ENCODE measurements at regions not wholly inside any gene's neighbourhood (a gene's known extent, or its start where the extent isn't known, plus 50 kb on each side); places are given as distances from the start of the nearest gene placed in this dataset.

DNA sequence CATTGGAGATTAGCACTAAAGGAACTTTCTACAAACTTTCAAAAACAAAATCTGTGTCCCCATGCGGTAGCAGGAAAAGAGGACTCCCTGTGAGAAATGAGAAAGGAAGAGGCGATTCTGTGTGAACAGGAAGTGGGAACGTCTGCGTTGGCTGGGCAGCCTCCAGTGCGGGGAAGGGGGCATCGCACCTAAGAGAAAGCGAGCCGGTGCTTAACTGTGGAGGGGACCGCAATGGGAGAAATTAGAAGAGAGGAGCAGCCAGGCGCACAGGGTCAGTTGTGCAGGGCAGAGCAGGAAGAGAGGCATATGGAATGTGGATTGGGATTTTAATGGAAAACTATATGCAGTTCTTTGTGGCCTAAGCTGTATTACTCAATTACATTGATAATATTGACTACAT lies 77.4 kb upstream of the DOCK9 start:
- H3K9ac ChIP-seq (ENCODE audit: low read length) = no peak overlapping the region
- no peaks in the 10 kb centered on the region for H3K9me3 ChIP-seq (ENCODE audit: control insufficient read depth, insufficient read depth, low read depth, low read length)
- H3K27ac ChIP-seq (ENCODE audit: low read depth, low read length) = no peak overlapping the region
- H3K4me3 ChIP-seq (ENCODE audit: low read depth, low read length) = no peak overlapping the region
- H3K4me1 ChIP-seq (ENCODE audit: control insufficient read depth, insufficient read depth, low read length) = peaks cover 9% of the 10 kb centered on the region; the same call in 1 of the 2 replicates
- no peaks in the 10 kb centered on the region for H3K36me3 ChIP-seq (ENCODE audit: control insufficient read depth, insufficient read depth, low read length)
- H3K27me3 ChIP-seq (ENCODE audit: control insufficient read depth, insufficient read depth, low read length) = no peaks in the 10 kb centered on the region

GRCh38 chr13:99055735-99056134 lies 77.9 kb upstream of the DOCK9 start:
- Histone ChIP-seq H3K4me1 (ENCODE audit: control insufficient read depth, insufficient read depth, low read length) (peaks cover 9% of the 10 kb centered on the region; the same call in 1 of the 2 replicates), H3K27ac (ENCODE audit: low read depth, low read length) (no peak overlapping the region), H3K9ac (ENCODE audit: low read length) (no peak overlapping the region), H3K9me3 (ENCODE audit: control insufficient read depth, insufficient read depth, low read depth, low read length) (no peaks in the 10 kb centered on the region), H3K4me3 (ENCODE audit: low read depth, low read length) (no peak overlapping the region), H3K27me3 (ENCODE audit: control insufficient read depth, insufficient read depth, low read length) (no peaks in the 10 kb centered on the region), H3K36me3 (ENCODE audit: control insufficient read depth, insufficient read depth, low read length) (no peaks in the 10 kb centered on the region)

GRCh38 chr13:99056381-99057014 lies 78.6 kb upstream of the DOCK9 start:
- H3K27me3 ChIP-seq (ENCODE audit: control insufficient read depth, insufficient read depth, low read length) = no peaks in the 10 kb centered on the region
- peaks cover 9% of the 10 kb centered on the region; the same call in 1 of the 2 replicates for H3K4me1 ChIP-seq (ENCODE audit: control insufficient read depth, insufficient read depth, low read length)
- no peak overlapping the region for H3K27ac ChIP-seq (ENCODE audit: low read depth, low read length)
- H3K4me3 ChIP-seq (ENCODE audit: low read depth, low read length) = no peak overlapping the region
- H3K9ac ChIP-seq (ENCODE audit: low read length) = no peak overlapping the region
- H3K36me3 ChIP-seq (ENCODE audit: control insufficient read depth, insufficient read depth, low read length) = no peaks in the 10 kb centered on the region
- H3K9me3 ChIP-seq (ENCODE audit: control insufficient read depth, insufficient read depth, low read depth, low read length) = no peaks in the 10 kb centered on the region

- no peaks in the 10 kb centered on the region for H3K27me3 ChIP-seq (ENCODE audit: control insufficient read depth, insufficient read depth, low read length)
- H3K36me3 ChIP-seq (ENCODE audit: control insufficient read depth, insufficient read depth, low read length) = no peaks in the 10 kb centered on the region
- no peak overlapping the region for H3K27ac ChIP-seq (ENCODE audit: low read depth, low read length)
- H3K9ac ChIP-seq (ENCODE audit: low read length) = no peak overlapping the region
- no peak overlapping the region for H3K4me3 ChIP-seq (ENCODE audit: low read depth, low read length)
- peaks cover 9% of the 10 kb centered on the region; the same call in 1 of the 2 replicates for H3K4me1 ChIP-seq (ENCODE audit: control insufficient read depth, insufficient read depth, low read length)
- H3K9me3 ChIP-seq (ENCODE audit: control insufficient read depth, insufficient read depth, low read depth, low read length) = no peaks in the 10 kb centered on the region
These were observed 79.6 kb upstream of the DOCK9 start for GRCh38 chr13:99057310-99057975.

GRCh38 chr13:99058527-99059495 lies 80.9 kb upstream of the DOCK9 start:
- H3K36me3 ChIP-seq (ENCODE audit: control insufficient read depth, insufficient read depth, low read length) = no peaks in the 10 kb centered on the region
- no peak overlapping the region for H3K4me3 ChIP-seq (ENCODE audit: low read depth, low read length)
- H3K4me1 ChIP-seq (ENCODE audit: control insufficient read depth, insufficient read depth, low read length) = peaks cover 9% of the 10 kb centered on the region; the same call in 1 of the 2 replicates
- H3K27ac ChIP-seq (ENCODE audit: low read depth, low read length) = no peak overlapping the region
- no peaks in the 10 kb centered on the region for H3K27me3 ChIP-seq (ENCODE audit: control insufficient read depth, insufficient read depth, low read length)
- no peaks in the 10 kb centered on the region for H3K9me3 ChIP-seq (ENCODE audit: control insufficient read depth, insufficient read depth, low read depth, low read length)
- H3K9ac ChIP-seq (ENCODE audit: low read length) = no peak overlapping the region

DNA sequence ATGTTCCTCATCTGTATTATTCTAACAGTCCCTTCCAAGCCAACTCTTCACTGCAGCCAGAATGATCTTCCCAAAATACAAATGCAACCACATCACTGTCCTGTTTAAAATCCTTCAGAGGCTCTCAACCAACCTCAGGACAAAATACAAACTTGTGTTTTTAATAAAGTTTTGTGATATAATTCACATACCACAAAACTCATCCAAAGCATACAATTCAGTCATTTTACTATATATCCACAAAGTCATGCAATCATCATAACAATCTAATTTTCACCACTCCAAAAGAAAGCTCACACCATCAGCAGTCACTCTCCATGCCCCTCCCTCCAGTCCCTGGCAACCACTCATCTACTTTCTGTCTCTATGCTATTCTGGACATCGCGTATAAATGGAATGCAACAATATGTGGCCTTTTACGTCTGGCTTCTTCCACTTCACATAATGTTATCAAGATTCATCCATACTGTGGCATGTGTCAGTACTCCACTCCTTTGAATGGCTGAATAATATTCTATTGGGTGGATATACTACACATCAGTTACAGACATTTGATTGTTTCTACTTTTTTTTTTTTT lies 81.7 kb upstream of the DOCK9 start:
- Histone ChIP-seq H3K4me1 (ENCODE audit: control insufficient read depth, insufficient read depth, low read length) (peaks cover 6% of the 10 kb centered on the region; the same call in 1 of the 2 replicates), H3K27ac (ENCODE audit: low read depth, low read length) (no peak overlapping the region), H3K9ac (ENCODE audit: low read length) (no peak overlapping the region), H3K36me3 (ENCODE audit: control insufficient read depth, insufficient read depth, low read length) (no peaks in the 10 kb centered on the region), H3K9me3 (ENCODE audit: control insufficient read depth, insufficient read depth, low read depth, low read length) (no peaks in the 10 kb centered on the region), H3K4me3 (ENCODE audit: low read depth, low read length) (no peak overlapping the region), H3K27me3 (ENCODE audit: control insufficient read depth, insufficient read depth, low read length) (no peaks in the 10 kb centered on the region)

GRCh38 chr13:99061411-99061810 lies 83.5 kb upstream of the DOCK9 start:
- H3K9me3 ChIP-seq (ENCODE audit: control insufficient read depth, insufficient read depth, low read depth, low read length) = no peaks in the 10 kb centered on the region
- no peak overlapping the region for H3K27ac ChIP-seq (ENCODE audit: low read depth, low read length)
- no peak overlapping the region for H3K4me3 ChIP-seq (ENCODE audit: low read depth, low read length)
- no peaks in the 10 kb centered on the region for H3K4me1 ChIP-seq (ENCODE audit: control insufficient read depth, insufficient read depth, low read length)
- H3K27me3 ChIP-seq (ENCODE audit: control insufficient read depth, insufficient read depth, low read length) = no peaks in the 10 kb centered on the region
- no peaks in the 10 kb centered on the region for H3K36me3 ChIP-seq (ENCODE audit: control insufficient read depth, insufficient read depth, low read length)
- no peak overlapping the region for H3K9ac ChIP-seq (ENCODE audit: low read length)

- no peak overlapping the region for H3K4me3 ChIP-seq (ENCODE audit: low read depth, low read length)
- H3K27me3 ChIP-seq (ENCODE audit: control insufficient read depth, insufficient read depth, low read length) = no peaks in the 10 kb centered on the region
- no peak overlapping the region for H3K27ac ChIP-seq (ENCODE audit: low read depth, low read length)
- H3K9me3 ChIP-seq (ENCODE audit: control insufficient read depth, insufficient read depth, low read depth, low read length) = no peaks in the 10 kb centered on the region
- no peak overlapping the region for H3K9ac ChIP-seq (ENCODE audit: low read length)
- peaks cover 7% of the 10 kb centered on the region for H3K4me1 ChIP-seq (ENCODE audit: control insufficient read depth, insufficient read depth, low read length)
- H3K36me3 ChIP-seq (ENCODE audit: control insufficient read depth, insufficient read depth, low read length) = no peaks in the 10 kb centered on the region
These were observed 84.7 kb upstream of the DOCK9 start for GRCh38 chr13:99062593-99062992.

DNA sequence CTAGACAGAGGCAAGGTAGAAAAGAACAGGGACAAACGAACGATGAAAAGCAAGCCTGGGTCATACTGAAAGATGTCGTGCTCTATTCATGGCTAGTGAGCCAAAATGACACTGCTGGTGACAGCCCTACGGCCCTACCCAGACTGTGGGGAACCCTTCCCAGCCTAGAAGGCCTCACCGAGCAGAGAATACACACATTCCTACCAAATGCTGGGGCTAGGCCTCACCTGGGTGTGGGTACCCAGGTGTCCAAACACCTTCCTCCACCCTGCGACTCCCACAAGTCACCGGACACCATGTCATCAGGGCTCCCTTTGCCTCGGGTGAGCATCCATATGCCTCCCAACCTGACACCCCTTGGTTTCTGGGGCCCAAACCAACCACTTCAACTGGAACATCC lies 85.3 kb upstream of the DOCK9 start:
- Histone ChIP-seq H3K9ac (ENCODE audit: low read length) (no peak overlapping the region), H3K9me3 (ENCODE audit: control insufficient read depth, insufficient read depth, low read depth, low read length) (no peaks in the 10 kb centered on the region), H3K27ac (ENCODE audit: low read depth, low read length) (no peak overlapping the region), H3K36me3 (ENCODE audit: control insufficient read depth, insufficient read depth, low read length) (no peaks in the 10 kb centered on the region), H3K4me1 (ENCODE audit: control insufficient read depth, insufficient read depth, low read length) (peaks cover 7% of the 10 kb centered on the region), H3K4me3 (ENCODE audit: low read depth, low read length) (no peak overlapping the region), H3K27me3 (ENCODE audit: control insufficient read depth, insufficient read depth, low read length) (no peaks in the 10 kb centered on the region)

DNA sequence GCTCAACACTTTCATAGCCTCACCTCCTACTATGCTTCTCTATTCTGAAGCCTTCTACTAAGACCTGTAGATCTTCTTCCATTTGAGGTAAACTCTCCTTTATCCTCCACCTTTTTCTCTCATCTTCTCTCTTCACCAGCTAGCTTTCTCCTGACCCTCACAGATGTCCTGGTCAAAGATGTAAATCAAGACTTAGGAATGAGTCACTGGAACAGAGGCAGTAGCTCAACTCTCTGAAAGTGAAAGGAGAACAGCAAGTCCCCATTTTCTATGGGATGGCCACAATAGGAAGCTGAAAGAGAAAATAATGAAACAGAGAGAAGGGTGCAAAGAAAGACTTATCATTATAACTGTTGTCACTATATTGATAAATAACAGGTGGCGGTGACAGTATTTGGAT lies 86.1 kb upstream of the DOCK9 start:
- Histone ChIP-seq H3K27ac (ENCODE audit: low read depth, low read length) (no peak overlapping the region), H3K4me1 (ENCODE audit: control insufficient read depth, insufficient read depth, low read length) (peaks cover 7% of the 10 kb centered on the region), H3K4me3 (ENCODE audit: low read depth, low read length) (no peak overlapping the region), H3K36me3 (ENCODE audit: control insufficient read depth, insufficient read depth, low read length) (no peaks in the 10 kb centered on the region), H3K9ac (ENCODE audit: low read length) (no peak overlapping the region), H3K27me3 (ENCODE audit: control insufficient read depth, insufficient read depth, low read length) (no peaks in the 10 kb centered on the region), H3K9me3 (ENCODE audit: control insufficient read depth, insufficient read depth, low read depth, low read length) (no peaks in the 10 kb centered on the region)
